HG03457 (cell line): ENCODE measurements at regions not wholly inside any gene's neighbourhood (a gene's known extent, or its start where the extent isn't known, plus 50 kb on each side); places are given as distances from the start of the nearest gene placed in this dataset.
"Not testable (repeated sequence)": the region's sequence is repeated elsewhere in the genome, so short reads cannot be mapped to it uniquely, and the experiment has no call there.

Experiments
- ATAC-seq: cut with Tn5 transposase; IDR thresholded peaks from one replicate; pipeline ENCODE4 v1.9.1; 2021; ENCODE audit warnings: moderate number of reproducible peaks; ENCODE audit not compliant: unreplicated experiment

GRCh38 chr4:179601671-179602070 is 2159.4 kb upstream of the AGA start:
- no peak for ATAC-seq

DNA sequence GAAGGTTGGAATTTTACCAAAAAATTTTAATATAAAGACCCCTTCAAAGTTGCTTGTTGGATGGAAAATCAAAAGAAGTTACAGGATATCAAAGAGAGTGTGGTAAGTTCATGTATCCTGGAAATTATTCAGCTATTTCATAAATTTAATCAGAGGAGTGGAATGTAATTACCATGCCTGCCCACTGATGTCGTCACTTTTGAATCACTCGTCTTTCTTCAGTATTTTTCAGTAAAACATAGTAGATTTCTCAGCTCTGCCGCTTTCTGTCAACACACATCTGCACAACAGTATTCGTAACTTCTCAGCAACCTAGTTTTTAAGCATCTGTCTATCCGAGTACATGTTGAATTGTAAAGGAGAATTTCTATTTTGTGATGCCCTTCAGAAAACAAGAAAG is 2163.0 kb upstream of the AGA start:
- ATAC-seq, result no peak

- peak; percentile 75 for ATAC-seq
These were observed 2164.8 kb upstream of the AGA start for GRCh38 chr4:179607003-179607402.

- ATAC-seq, result no peak
These were observed 2173.5 kb upstream of the AGA start for GRCh38 chr4:179615704-179616103.

DNA sequence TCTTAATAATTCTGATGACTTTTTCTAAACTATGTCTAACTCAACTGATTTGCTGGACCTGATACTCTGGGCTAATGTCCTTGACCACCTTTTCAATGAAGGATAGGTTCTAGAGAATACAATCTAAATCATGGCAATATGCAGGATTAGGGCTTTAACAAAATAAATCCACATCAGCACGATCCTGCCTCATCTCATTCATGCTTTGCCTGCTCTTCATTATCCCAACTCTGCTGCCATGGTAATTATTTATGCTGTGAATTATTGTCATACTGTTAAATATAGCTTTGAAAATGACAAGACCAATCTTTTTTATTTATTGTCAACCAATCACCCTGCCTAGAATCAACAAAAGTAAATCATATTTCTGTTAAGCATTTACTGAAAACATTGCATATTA is 2176.7 kb upstream of the AGA start:
- ATAC-seq, result no peak

- ATAC-seq, result no peak
These were observed 2182.5 kb upstream of the AGA start for GRCh38 chr4:179624768-179625181.

DNA sequence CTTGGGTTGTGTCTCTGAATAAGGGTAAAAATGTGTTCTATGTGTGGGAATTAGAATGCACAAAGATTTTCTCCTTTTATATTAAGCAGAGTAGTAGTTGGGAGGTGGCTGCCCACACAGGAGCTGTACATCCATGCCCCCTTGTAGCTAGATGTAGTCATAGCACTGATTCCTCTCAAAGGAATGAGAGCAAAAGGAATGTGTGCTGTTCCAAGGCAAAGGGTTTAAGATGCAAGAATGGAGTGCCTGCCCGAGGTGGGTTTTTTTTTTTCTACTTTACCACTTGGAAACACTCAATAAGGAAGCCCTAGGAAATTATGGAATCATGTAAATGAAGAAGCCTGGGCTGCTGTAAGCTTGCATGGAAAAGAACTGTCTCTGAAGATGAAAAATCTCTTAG is 2183.2 kb upstream of the AGA start:
- no peak for ATAC-seq

- no peak for ATAC-seq
These were observed 2184.4 kb upstream of the AGA start for GRCh38 chr4:179626687-179627086.

- ATAC-seq, result no peak
These were observed 2189.1 kb upstream of the AGA start for GRCh38 chr4:179631321-179631720.

DNA sequence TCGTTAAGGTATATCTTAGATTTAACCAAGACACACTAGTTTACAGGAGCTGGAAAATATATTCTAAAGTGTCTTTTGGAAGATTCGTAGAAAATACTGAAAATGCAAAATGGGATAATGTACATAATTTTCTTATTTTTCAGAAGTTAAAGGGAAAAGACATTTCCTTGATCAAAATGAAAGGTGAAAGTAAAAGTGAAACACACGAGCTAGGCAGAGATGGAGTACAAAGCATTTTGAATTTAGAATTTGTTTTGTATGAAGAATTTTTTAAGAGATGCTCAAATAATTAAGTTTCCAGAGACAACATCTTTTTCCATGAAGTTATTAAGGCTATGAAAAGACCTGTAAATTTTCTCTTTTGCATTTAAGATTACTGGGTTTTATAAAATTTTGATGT is 2192.6 kb upstream of the AGA start:
- ATAC-seq, result no peak

- ATAC-seq, result no peak
These were observed 2220.3 kb upstream of the AGA start for GRCh38 chr4:179662522-179662921.

DNA sequence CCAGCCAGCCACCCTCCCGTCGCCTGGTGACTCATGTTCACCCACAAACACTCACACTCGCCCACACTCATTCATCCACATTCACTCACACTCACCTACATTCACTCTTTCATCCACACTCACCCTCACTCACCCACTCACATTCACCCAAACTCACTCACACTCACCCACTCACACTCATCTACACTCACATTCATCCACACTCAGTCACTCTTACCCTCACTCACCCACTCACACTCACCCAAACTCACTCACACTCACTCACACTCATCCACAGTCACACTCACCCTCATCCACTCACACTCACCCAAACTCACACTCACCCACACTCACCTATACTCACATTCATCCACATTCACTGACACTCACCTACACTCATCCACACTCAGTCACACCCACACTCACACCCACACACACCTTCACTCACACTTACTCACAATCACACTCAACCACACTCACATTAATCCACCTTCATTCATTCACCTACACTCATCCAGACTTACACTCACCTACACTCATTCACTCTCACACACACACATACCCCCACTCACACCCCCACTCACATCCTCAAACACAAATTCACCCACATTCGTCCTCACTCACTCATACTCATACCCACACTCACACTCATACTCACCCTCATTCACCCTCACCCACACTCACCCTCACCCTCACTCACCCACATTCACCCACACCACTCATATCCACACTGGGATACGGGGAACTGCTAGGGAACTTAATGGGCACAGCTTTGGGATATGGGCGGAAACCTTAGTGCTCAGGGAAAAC is 2221.6 kb upstream of the AGA start:
- ATAC-seq, result no peak

DNA sequence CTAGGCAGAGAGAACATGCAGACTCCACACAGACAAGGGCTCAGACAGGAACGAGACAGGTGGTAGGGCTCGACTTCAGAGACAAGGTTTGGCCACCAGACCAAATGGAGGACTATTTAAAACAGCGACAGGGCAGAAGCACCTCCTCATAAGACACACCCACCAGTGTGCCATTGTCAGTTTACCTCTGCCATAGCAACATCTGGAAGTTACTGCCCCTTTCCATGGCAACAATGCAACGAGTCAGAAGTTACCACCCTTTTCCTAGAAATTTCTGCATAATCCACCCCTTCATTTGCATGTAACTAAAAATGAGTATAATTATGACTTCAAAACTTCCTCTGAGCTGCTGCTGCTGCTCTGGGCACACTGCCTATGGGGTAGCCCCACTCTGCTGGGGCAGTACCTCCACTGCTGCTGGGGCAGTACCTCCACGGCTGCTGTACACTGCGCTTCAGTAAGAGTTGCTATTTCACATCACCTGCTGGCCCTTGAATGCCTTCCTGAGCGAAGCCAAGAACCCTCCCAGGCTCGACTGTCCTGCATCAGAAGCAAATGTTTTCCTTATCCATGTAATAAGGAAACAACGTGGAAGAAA is 2222.3 kb upstream of the AGA start:
- no peak for ATAC-seq

DNA sequence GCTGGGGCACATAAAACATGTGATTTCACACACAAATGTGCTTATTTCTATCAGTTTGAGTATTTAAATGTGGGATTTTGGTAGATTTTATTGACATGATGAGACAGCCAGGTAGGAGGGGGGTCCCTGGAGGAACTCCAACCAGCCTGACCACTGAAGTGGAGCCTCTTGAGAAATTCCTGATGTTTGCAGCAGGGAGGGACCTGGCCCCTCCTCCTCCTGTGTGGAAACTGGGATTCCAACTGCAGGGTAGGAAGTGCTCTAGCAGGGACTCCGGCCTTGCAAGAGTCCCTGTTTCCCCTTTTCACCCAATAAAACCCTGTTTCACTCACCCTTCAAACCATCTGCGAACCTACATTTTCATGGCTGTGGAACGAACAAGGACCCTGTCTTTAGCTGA is 2224.0 kb upstream of the AGA start:
- no peak for ATAC-seq

- ATAC-seq, result no peak
These were observed 2229.4 kb upstream of the AGA start for GRCh38 chr4:179671609-179672008.

GRCh38 chr4:179678093-179678814 is 2236.0 kb upstream of the AGA start:
- no peak for ATAC-seq

DNA sequence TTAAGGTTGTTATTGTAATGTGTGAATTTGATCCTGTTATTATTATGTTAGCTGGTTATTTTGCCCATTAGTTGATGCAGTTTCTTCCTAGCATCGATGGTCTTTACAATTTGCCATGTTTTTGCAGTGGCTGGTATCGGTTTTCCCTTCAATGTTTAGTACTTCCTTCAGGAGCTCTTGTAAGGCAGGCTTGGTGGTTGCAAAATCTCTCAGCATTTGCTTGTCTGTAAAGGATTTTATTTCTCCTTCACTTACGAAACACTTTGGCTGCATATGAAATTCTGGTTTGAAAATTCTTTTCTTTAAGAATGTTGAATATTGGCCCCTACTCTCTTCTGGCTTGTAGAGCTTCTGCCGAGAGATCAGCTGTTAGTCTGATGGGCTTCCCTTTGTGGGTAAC is 2241.4 kb upstream of the AGA start:
- ATAC-seq, result not testable (repeated sequence)

- no peak for ATAC-seq
These were observed 2250.0 kb upstream of the AGA start for GRCh38 chr4:179692222-179692621.

DNA sequence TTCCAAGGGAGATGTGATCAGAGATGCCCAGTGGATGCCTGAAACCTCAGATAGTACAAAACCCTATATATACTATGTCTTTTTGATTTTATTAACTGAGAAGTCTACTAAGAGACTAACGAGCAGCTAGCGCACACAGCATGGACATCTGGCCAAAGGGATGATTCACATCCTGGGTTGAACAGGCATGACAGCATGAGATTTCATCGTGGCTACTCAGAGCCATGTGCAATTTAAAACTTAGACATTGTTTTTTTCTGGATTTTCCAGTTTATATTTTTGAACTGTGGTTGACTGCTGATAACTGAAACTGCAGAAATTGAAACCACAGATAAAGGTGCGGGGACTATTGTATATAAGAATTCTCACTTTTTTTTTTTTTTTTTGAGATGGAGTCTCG is 2252.9 kb upstream of the AGA start:
- ATAC-seq, result no peak

GRCh38 chr4:179698321-179698720 is 2256.1 kb upstream of the AGA start:
- no peak for ATAC-seq

DNA sequence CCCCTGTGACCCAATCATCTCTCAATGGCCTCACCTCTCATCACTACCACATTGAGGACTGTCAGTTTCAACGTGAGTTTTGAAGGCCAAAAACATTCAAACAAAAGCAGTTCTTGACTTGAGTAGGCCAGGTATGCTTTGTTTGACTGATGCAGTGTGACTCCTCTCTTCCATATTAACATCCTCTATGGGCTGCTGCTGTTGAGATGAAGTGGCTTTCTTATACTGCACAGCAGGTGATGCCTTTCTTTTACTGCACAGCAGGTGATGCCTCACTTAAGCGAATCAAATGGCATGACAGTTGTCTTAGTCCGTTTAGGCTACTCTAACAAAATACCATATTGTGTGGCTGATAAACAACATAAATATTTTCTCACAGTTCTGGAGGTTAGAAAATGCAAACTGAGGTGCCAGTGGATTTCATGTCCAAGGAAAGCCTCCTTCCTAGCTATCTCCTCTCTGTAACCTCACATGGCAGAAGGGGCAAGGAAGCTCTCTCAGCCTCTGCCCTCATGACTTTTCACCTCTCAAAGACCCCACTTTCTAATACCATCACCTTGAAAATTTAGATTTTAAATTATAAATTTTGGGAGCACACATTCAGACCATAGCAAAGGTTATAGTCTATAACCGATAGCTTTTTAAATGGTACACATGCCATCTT is 2267.9 kb upstream of the AGA start:
- ATAC-seq, result no peak
